Right lobe of liver (tissue), 6 donors: ENCODE measurements at regions not wholly inside any gene's neighbourhood (a gene's known extent, or its start where the extent isn't known, plus 50 kb on each side); places are given as distances from the start of the nearest gene placed in this dataset.
A peak's percentile ranks its signal among the peaks of the same experiment; 100 is the strongest.

Source experiments
- ATAC-seq, 4 donors: fragments of 200-7000 bp; cut with Tn5 transposase; one replicate each; pipeline ENCODE4 v1.9.1; 2020; ENCODE audit warnings: mild to moderate bottlenecking in 4 of 4, moderate library complexity in 4 of 4
- DNase-seq, 3 donors: peaks; one replicate each; pipeline ENCODE4 v3.0.0-alpha.2; 2020
- H3K27ac ChIP-seq, 3 donors: fragments of 200-600 bp; one replicate each; pipeline ENCODE4 v1.8.0; 2022
- H3K27me3 ChIP-seq, 2 donors: fragments of 200-600 bp; one replicate each; pipeline ENCODE4 v1.8.0; 2022
- H3K36me3 ChIP-seq, 4 donors: fragments of 200-600 bp; sonication (generic) in 1 of 4; one replicate each; pipeline versions ENCODE4 v1.5.1 to v1.8.0; 2017 to 2022; ENCODE audit warnings: control low read depth in 1 of 4
- H3K4me1 ChIP-seq, 4 donors: fragments of 200-600 bp; sonication (generic) in 1 of 4; one replicate each; pipeline versions ENCODE4 v1.5.1 to v1.8.0; 2017 to 2022; ENCODE audit warnings: control low read depth in 1 of 4
- H3K4me3 ChIP-seq, 3 donors: fragments of 200-600 bp; one replicate each; pipeline ENCODE4 v1.8.0; 2022
- H3K9me3 ChIP-seq, 4 donors: fragments of 200-600 bp; sonication (generic) in 1 of 4; one replicate each; pipeline versions ENCODE4 v1.5.1 to v1.8.0; 2017 to 2022; ENCODE audit warnings: control low read depth in 1 of 4
- CTCF ChIP-seq, 4 donors: fragments of 200-600 bp in 3 of 4; fragments of 450-650 bp in 1 of 4; IDR thresholded peaks; one replicate each; pipeline versions ENCODE4 v1.5.1 to v1.8.0; 2016 to 2022; ENCODE audit warnings: antibody characterized with exemption in 4 of 4, mild to moderate bottlenecking in 2 of 4
- POLR2A ChIP-seq: fragments of 450-650 bp; IDR thresholded peaks from one replicate; pipeline ENCODE4 v1.6.1; 2017; ENCODE audit warnings: antibody characterized with exemption, mild to moderate bottlenecking
- WGBS: methylation state at CpG from one replicate; pipeline ENCODE4 v1.1.6; 2018; ENCODE audit warnings: low coverage, low lambda C conversion rate; ENCODE audit not compliant: insufficient coverage; ENCODE audit errors: missing lambda C conversion rate; 5-methylcytosine and 5-hydroxymethylcytosine counted together
- intact Hi-C, 2 donors: fragments of 100-400 bp; cut with DNase I; formaldehyde crosslinking; loops; one replicate each; pipeline versions ENCODE4 v1.11.2 to v1.14.1; 2022
- donor health status: DM: no; HTN: yes; CAD: no.
- donor health status: DM: no; HTN: no; CAD: no.
- donor health status: DM: no; HTN: no; CAD: no.
- donor health status: DM: no; HTN: yes; CAD: no.
- donor health status: DM: no; HTN: yes; CAD: no.

GRCh38 chr17:77274096-77274845, 133.5 kb downstream of the SEC14L1 start:
- no peaks in the 10 kb centered on the region for H3K9me3 ChIP-seq
- no peaks in the 10 kb centered on the region for H3K4me1 ChIP-seq
- DNase-seq (no peak), ATAC-seq (peak; percentile 29 to 66 (median 46))
- TF ChIP-seq CTCF (IDR thresholded peaks at IDR 0.05) (no peak), POLR2A (no peak)
- peak overlapping the region in 1 of 3 donors; percentile 8 for H3K27ac ChIP-seq
- no peak overlapping the region for H3K4me3 ChIP-seq
- H3K27me3 ChIP-seq = no peaks in the 10 kb centered on the region
- no peaks in the 10 kb centered on the region for H3K36me3 ChIP-seq
- intact Hi-C loops = no loop called here
- 75% methylated on average over 11 of the region's 17 CpGs for WGBS

- Histone ChIP-seq H3K27ac (no peak overlapping the region), H3K27me3 (no peaks in the 10 kb centered on the region), H3K4me1 (peaks cover 0 to 24% (median 9%) of the 10 kb centered on the region in 4 donors), H3K9me3 (no peaks in the 10 kb centered on the region), H3K4me3 (no peak overlapping the region), H3K36me3 (no peaks in the 10 kb centered on the region)
- TF ChIP-seq CTCF (IDR thresholded peaks at IDR 0.05) = no peak
- DNase-seq (peak in 1 of 3 donors; percentile 59), ATAC-seq (peak in 1 of 4 donors; percentile 8)
- 63% methylated on average over 4 of the region's 20 CpGs for WGBS
- intact Hi-C loops = no loop called here
Measured at GRCh38 chr17:77279448-77280303, 138.9 kb downstream of the SEC14L1 start.

GRCh38 chr17:77280304-77281121, 139.7 kb downstream of the SEC14L1 start:
- TF ChIP-seq POLR2A (no peak), CTCF (IDR thresholded peaks at IDR 0.05) (no peak)
- ATAC-seq (no peak), DNase-seq (peak in 1 of 3 donors; percentile 26)
- Histone ChIP-seq H3K4me1 (peaks cover 0 to 25% (median 11%) of the 10 kb centered on the region in 4 donors), H3K9me3 (no peaks in the 10 kb centered on the region), H3K27ac (no peak overlapping the region), H3K27me3 (no peaks in the 10 kb centered on the region), H3K36me3 (no peaks in the 10 kb centered on the region), H3K4me3 (peak overlapping the region in 1 of 3 donors; percentile 77)
- intact Hi-C loops = no loop called here
- WGBS = 35% methylated on average over 23 of the region's 63 CpGs

- Histone ChIP-seq H3K36me3 (no peaks in the 10 kb centered on the region), H3K4me1 (peaks cover 0 to 29% (median 11%) of the 10 kb centered on the region in 4 donors), H3K27me3 (no peaks in the 10 kb centered on the region), H3K27ac (peak overlapping the region; percentile 70 to 100 (median 75)), H3K9me3 (no peaks in the 10 kb centered on the region), H3K4me3 (peak overlapping the region; percentile 73 to 77 (median 77))
- DNase-seq = peak; percentile 79 to 83 (median 81)
- TF ChIP-seq CTCF (IDR thresholded peaks at IDR 0.05) (peak; percentile 16 to 65 (median 36)), POLR2A (peak; percentile 78)
- WGBS = 4% methylated on average over 9 of the region's 86 CpGs
- peak; percentile 46 to 83 (median 66) for ATAC-seq
- intact Hi-C loops = no loop called here
Measured at GRCh38 chr17:77281122-77281903, 140.5 kb downstream of the SEC14L1 start.
